ENCODE measurements at regions not wholly inside any gene's neighbourhood (a gene's known extent, or its start where the extent isn't known, plus 50 kb on each side); places are given as distances from the start of the nearest gene placed in this dataset.
"Not testable (repeated sequence)": the region's sequence is repeated elsewhere in the genome, so short reads cannot be mapped to it uniquely, and the experiment has no call there.

DNA sequence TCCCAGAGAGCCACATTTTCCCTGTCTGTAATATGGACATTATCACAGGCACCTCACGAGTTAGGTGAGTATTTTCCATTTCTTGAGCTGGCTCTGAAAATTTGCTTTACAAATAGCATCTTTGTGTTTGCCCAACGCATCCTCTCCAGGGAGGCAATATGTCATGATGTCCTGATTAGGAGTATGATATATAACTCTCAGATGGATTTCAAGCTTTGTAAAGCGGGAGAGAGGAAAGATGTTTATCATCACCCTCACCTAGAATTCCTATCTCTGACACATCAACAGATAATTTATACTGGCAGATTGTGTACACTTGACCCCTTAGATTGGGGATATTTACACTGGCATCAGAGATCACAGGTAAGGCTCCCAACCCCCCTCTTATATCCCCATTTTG, 730.7 kb upstream of the RGS18 start:
- Mint-ChIP-seq H3K36me3 (no peaks in the 10 kb centered on the region), H3K9me3 (ENCODE audit: low read depth) (peaks cover 2% of the 10 kb centered on the region), H3K27ac (no peak overlapping the region), H3K4me3 (no peak overlapping the region), H3K4me1 (no peaks in the 10 kb centered on the region), H3K27me3 (no peaks in the 10 kb centered on the region)
- ATAC-seq (no peak), DNase-seq (no peak)
- CTCF ChIA-PET = no interaction called here

DNA sequence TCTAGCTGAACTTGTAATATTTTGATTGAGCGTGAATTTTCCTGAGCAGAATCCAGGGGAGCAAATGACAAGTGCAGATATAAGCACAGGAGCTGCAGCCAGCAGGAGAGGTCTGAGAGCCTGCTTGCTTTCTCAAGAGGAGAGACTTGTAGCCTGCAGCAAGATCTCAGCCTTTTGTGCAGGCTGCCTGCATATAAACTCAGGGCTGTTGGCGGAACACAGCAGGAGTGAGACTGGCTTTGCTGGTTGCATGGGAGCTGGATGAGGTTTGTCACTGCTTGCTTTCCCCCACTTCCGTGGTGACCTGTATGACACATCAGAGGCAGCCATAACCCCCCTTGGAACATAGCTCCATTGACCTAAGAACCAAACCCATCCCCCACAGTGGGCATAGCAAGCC, 725.4 kb upstream of the RGS18 start:
- DNase-seq (no peak), ATAC-seq (no peak)
- no peaks in the 10 kb centered on the region for H3K4me1 Mint-ChIP-seq
- H3K27ac Mint-ChIP-seq = no peak overlapping the region
- no peak overlapping the region for H3K4me3 Mint-ChIP-seq
- CTCF ChIA-PET = no interaction called here
- H3K9me3 Mint-ChIP-seq (ENCODE audit: low read depth) = peaks cover 8% of the 10 kb centered on the region
- no peaks in the 10 kb centered on the region for H3K36me3 Mint-ChIP-seq
- H3K27me3 Mint-ChIP-seq = no peaks in the 10 kb centered on the region

DNA sequence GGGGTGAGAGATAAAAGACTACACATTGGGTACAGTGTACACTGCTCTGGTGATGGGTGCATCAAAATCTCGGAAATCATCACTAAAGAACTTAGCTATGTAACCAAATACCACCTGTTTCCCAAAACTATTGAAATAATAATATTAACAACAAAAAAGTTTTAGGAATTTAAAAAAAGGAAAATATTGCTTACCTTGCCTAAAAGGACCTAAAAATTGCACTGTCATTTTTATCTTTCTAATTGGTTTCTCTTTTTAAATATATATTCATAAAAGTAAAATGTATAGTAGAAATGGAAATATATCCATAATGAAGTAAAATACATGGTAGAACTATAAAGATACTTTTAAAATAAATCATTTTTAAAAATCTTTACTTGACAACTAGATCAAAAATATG, 719.3 kb upstream of the RGS18 start:
- H3K9me3 Mint-ChIP-seq (ENCODE audit: low read depth) = peaks cover 4% of the 10 kb centered on the region

DNA sequence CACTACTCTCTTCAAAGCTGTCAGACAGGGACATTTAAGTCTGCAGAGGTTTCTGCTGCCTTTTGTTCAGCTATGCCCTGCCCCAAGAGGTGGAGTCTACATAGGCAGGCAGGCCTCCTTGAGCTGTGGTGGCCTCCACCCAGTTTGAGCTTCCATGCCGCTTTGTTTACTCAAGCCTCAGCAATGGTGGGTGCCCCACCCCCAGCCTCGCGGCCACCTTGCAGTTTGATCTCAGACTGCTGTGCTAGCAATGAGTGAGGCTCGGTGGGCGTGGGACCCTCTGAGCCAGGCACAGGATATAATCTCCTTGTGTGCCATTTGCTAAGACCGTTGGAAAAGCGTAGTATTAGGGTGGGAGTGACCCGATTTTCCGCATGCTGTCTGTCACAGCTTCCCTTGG, 710.0 kb upstream of the RGS18 start:
- not testable (repeated sequence) for ATAC-seq

More for the DNA sequence above, 719.3 kb upstream of the RGS18 start:
- H3K36me3 Mint-ChIP-seq = no peaks in the 10 kb centered on the region
- H3K4me3 Mint-ChIP-seq = no peak overlapping the region
- H3K27ac Mint-ChIP-seq = no peak overlapping the region
- CTCF ChIA-PET = no interaction called here
- H3K4me1 Mint-ChIP-seq = no peaks in the 10 kb centered on the region
- ATAC-seq = no peak
- no peaks in the 10 kb centered on the region for H3K27me3 Mint-ChIP-seq
- no peak for DNase-seq

DNA sequence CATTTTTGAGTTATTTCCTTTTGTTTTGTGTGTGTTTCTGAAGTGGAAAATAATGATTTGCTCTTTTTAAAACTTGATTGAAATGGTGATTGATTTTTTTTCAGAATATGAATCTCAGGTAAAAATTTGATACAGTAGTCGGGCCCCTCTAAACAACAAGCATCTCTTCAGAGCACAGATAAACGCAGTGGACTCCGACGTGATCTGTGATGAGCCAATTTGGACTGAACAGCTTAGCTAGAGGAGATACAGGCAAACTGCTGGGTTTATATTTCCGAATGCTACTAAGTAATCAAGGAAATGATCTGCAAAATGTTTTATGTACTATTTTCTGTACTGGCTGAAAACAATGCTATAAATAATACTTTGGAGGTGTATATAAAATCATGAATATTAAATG, 705.7 kb upstream of the RGS18 start:
- ATAC-seq = no peak
- Mint-ChIP-seq H3K4me1 (no peaks in the 10 kb centered on the region), H3K27ac (no peak overlapping the region), H3K4me3 (no peak overlapping the region), H3K36me3 (no peaks in the 10 kb centered on the region), H3K9me3 (ENCODE audit: low read depth) (peaks cover 6% of the 10 kb centered on the region), H3K27me3 (no peaks in the 10 kb centered on the region)
- CTCF ChIA-PET = no interaction called here
- DNase-seq = no peak

More for the DNA sequence above, 710.0 kb upstream of the RGS18 start:
- H3K27me3 Mint-ChIP-seq; H3K4me3 Mint-ChIP-seq; H3K36me3 Mint-ChIP-seq; H3K4me1 Mint-ChIP-seq; CTCF ChIA-PET; H3K27ac Mint-ChIP-seq; H3K9me3 Mint-ChIP-seq (ENCODE audit: low read depth); DNase-seq: not testable (repeated sequence)

DNA sequence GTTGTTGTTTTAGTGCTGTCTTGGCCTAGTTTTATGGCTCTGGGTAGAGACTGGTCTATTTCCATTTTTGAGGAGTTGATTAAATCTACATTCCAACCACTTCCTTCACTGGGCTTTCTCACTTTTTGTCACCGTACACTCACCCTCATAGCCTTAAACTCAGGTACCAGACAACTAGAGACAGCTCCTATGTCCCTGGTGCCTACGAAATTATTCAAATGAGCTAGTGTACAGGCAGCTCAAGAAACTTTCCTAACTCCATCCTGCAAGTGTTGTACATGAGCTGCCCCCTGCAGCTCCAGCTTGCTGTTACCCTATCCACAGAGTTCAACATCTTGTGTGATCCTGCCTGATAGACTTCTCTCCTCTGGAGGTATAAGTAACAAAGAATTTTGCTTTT, 704.8 kb upstream of the RGS18 start:
- no peaks in the 10 kb centered on the region for H3K27me3 Mint-ChIP-seq
- no peaks in the 10 kb centered on the region for H3K36me3 Mint-ChIP-seq
- no peak overlapping the region for H3K4me3 Mint-ChIP-seq
- CTCF ChIA-PET = no interaction called here
- peaks cover 6% of the 10 kb centered on the region for H3K9me3 Mint-ChIP-seq (ENCODE audit: low read depth)
- H3K27ac Mint-ChIP-seq = no peak overlapping the region
- ATAC-seq (no peak), DNase-seq (no peak)
- H3K4me1 Mint-ChIP-seq = no peaks in the 10 kb centered on the region

DNA sequence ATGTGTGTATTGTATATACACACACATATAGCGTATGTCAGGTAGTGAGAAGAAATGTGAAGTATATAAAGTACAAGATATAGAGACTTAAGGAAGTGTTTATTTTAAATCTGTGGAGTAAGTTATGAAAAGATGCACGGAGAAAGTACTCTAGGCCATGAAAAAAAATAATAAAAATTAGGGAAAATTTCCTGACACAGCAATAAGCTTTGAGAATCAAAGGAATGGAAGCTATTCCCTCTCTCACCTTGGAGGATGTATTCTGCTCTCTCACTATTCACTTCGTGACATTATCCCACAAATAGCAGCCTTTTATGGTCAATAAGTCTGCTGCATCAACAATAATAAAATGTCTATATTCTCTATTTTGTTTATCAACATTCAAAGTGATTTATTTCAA, 700.4 kb upstream of the RGS18 start:
- ATAC-seq (no peak), DNase-seq (no peak)
- Mint-ChIP-seq H3K4me1 (no peaks in the 10 kb centered on the region), H3K36me3 (no peaks in the 10 kb centered on the region), H3K27ac (no peak overlapping the region), H3K9me3 (ENCODE audit: low read depth) (peaks cover 4% of the 10 kb centered on the region), H3K4me3 (no peak overlapping the region), H3K27me3 (no peaks in the 10 kb centered on the region)
- CTCF ChIA-PET = no interaction called here

DNA sequence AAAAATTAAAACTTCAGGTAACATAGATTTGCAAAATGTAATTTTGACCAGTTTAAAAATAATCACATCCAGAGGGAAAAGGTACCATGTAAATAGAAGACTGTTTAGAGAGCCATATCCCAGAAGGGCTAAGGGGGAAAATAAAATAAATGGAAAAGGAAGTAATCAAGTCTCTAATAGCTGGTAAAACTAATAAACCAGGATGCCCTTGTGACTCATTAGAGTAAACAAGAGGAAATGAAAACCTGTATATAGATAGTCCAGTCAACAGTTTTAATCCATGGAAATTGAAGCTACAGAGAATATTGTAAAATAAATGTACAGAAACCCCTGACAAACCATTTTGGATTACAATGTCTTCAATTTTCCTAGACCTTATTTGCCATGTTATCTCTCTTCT, 698.0 kb upstream of the RGS18 start:
- ATAC-seq (no peak), DNase-seq (no peak)
- no peak overlapping the region for H3K4me3 Mint-ChIP-seq
- H3K27ac Mint-ChIP-seq = no peak overlapping the region
- no peaks in the 10 kb centered on the region for H3K4me1 Mint-ChIP-seq
- no peaks in the 10 kb centered on the region for H3K36me3 Mint-ChIP-seq
- no peaks in the 10 kb centered on the region for H3K27me3 Mint-ChIP-seq
- peaks cover 11% of the 10 kb centered on the region for H3K9me3 Mint-ChIP-seq (ENCODE audit: low read depth)
- CTCF ChIA-PET = no interaction called here

DNA sequence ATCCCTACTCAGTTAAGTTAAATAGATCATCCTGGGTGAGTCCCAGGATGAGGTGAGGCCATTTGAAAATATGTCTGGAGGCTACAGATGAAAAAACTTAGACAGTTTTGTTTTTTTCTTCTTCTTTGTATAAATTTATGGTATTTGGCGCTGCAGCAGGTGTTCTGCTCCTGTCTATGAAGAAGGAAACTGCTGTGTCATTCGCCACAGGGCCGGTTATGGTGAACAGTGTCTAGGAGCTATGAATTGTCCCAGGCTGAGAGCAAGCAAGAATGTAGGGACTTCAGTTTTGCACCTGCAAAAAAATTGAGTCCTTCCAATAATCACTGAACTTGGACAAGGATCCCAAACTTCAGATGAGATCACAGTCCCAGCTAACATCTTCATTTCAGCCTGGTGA, 674.3 kb upstream of the RGS18 start:
- Mint-ChIP-seq H3K9me3 (ENCODE audit: low read depth) (peaks cover 4% of the 10 kb centered on the region), H3K4me3 (no peak overlapping the region), H3K27ac (no peak overlapping the region), H3K27me3 (no peaks in the 10 kb centered on the region), H3K4me1 (no peaks in the 10 kb centered on the region), H3K36me3 (no peaks in the 10 kb centered on the region)
- ATAC-seq = no peak
- DNase-seq = no peak
- CTCF ChIA-PET = no interaction called here

DNA sequence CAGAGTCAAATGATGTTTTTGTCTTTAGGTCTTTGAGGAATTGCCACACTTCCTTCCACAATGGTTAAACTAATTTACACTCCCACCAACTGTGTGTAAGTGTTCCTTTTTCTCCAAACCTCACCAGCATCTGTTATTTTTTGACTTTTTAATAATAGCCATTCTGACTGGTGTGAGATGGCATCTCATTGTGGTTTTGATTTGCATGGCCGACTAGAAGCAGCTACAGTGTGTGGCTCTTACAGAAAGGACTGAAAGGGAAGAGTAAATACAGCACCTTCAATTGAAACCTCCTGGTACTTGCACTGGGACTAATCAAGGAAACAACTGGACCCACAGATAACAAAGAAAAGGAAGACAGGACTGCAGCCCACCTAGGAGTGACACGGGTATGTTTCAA, 668.0 kb upstream of the RGS18 start:
- peaks cover 4% of the 10 kb centered on the region for H3K9me3 Mint-ChIP-seq (ENCODE audit: low read depth)
- no peak for ATAC-seq
- H3K27me3 Mint-ChIP-seq = no peaks in the 10 kb centered on the region
- H3K4me3 Mint-ChIP-seq = no peak overlapping the region
- H3K27ac Mint-ChIP-seq = no peak overlapping the region
- no peaks in the 10 kb centered on the region for H3K4me1 Mint-ChIP-seq
- CTCF ChIA-PET = no interaction called here
- no peak for DNase-seq
- no peaks in the 10 kb centered on the region for H3K36me3 Mint-ChIP-seq

DNA sequence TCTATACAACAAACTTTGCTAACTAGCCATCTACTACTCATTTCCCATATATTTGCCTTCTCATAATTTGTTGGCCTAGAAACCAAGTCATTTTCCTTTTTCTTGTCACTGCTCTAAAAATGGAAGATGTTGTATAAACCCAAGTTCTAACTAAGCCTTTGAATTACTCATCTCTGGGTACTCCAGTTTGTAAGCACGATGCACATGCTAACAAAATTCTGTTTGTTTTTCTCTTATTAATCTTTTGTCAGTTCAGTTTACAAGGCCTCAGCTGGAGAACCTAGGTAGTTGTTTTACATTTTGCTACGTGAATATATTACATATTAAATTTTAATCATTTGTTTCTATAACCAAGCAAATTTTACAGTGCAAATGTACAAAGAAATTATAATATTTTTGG, 663.2 kb upstream of the RGS18 start:
- Mint-ChIP-seq H3K9me3 (ENCODE audit: low read depth) (peaks cover 3% of the 10 kb centered on the region), H3K27me3 (no peaks in the 10 kb centered on the region), H3K4me3 (no peak overlapping the region), H3K4me1 (no peaks in the 10 kb centered on the region), H3K36me3 (no peaks in the 10 kb centered on the region), H3K27ac (no peak overlapping the region)
- CTCF ChIA-PET = no interaction called here
- ATAC-seq = no peak
- DNase-seq = no peak

DNA sequence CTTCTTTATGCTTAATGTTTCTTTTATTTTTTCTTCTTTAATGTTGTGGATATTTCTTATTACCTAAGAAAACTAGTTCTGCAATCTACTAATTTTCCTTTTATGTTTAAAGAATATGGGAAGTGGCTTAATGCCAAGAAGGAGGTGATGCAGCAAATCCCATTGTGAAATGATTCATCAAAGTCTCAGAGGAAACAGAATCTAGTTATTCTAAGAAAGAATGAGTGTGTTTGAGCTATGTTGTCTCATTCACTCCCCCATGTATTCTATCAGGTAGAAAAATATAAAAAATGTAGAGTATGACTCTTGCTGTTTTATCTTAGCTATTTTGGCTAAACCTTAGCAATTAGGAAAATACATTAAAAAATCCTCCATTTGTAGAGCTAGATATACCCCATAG, 659.9 kb upstream of the RGS18 start:
- Mint-ChIP-seq H3K27ac (no peak overlapping the region), H3K4me1 (no peaks in the 10 kb centered on the region), H3K27me3 (no peaks in the 10 kb centered on the region), H3K36me3 (no peaks in the 10 kb centered on the region), H3K9me3 (ENCODE audit: low read depth) (peaks cover 3% of the 10 kb centered on the region), H3K4me3 (no peak overlapping the region)
- ATAC-seq (no peak), DNase-seq (no peak)
- CTCF ChIA-PET = no interaction called here

DNA sequence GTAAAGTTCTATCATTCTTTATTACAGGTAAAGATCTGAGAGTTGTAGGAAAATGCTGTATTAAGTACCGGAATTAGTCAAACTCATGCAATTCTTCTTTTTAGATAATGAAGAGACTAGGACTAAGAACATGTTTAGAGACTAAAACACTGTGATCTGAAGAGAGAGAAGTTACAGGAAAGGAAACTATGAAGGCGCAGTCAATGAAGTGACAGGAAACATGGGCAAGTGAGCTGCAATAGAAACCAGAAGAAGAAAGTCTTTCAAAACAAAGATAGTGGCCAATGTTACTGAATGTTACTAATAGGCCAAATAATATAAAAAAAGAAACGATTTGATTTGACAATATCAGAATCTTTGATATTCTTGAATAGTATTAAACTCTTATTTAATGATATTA, 659.4 kb upstream of the RGS18 start:
- no peak overlapping the region for H3K27ac Mint-ChIP-seq
- H3K4me1 Mint-ChIP-seq = no peaks in the 10 kb centered on the region
- no peaks in the 10 kb centered on the region for H3K36me3 Mint-ChIP-seq
- no peak for DNase-seq
- CTCF ChIA-PET = no interaction called here
- no peaks in the 10 kb centered on the region for H3K27me3 Mint-ChIP-seq
- H3K9me3 Mint-ChIP-seq (ENCODE audit: low read depth) = peaks cover 3% of the 10 kb centered on the region
- no peak overlapping the region for H3K4me3 Mint-ChIP-seq
- ATAC-seq = no peak

DNA sequence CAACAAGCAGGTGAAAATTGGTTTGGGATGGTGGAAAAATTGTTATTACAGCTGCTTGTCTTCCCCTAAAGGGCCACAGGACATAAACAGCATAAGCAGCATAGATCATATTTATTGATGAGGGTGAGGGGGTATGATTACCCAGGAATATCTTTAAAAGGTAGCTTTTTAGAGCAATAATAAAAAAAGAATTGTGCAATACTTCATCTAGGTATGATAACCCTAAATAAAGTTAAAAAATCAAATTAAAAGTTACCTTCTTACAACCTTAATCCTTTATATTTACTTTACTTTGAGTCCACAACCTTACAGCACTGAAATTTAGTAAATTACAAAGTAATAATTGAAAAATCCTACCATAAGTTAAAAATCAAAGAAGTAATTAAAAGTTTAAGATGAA, 653.3 kb upstream of the RGS18 start:
- peaks cover 2% of the 10 kb centered on the region for H3K9me3 Mint-ChIP-seq (ENCODE audit: low read depth)
- CTCF ChIA-PET = no interaction called here

DNA sequence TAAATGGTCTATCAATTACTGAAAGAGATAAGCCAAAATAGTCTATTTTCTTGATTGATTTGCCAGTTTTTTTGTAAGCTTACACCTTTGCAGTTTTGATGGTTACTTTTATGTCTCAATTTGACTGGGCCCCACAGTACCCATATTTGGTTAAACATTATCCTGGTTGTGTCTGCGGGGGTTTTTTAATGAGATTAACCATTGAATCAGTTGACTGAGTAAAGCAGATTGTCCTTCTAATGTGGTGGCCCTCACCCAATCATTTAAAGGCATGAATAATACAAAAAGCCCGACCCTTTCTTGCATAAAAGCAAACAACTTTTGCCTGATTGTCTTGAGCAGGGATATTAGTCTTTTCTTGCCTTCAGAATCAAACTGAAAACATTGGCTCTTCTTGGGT, 650.0 kb upstream of the RGS18 start:
- no peak overlapping the region for H3K27ac Mint-ChIP-seq
- CTCF ChIA-PET = no interaction called here
- peaks cover 1% of the 10 kb centered on the region for H3K36me3 Mint-ChIP-seq
- H3K4me3 Mint-ChIP-seq = no peak overlapping the region
- H3K27me3 Mint-ChIP-seq = no peaks in the 10 kb centered on the region
- peaks cover 8% of the 10 kb centered on the region for H3K9me3 Mint-ChIP-seq (ENCODE audit: low read depth)
- DNase-seq = no peak
- no peak for ATAC-seq
- H3K4me1 Mint-ChIP-seq = no peaks in the 10 kb centered on the region

More for the DNA sequence above, 653.3 kb upstream of the RGS18 start:
- DNase-seq (no peak), ATAC-seq (no peak)
- Mint-ChIP-seq H3K4me1 (no peaks in the 10 kb centered on the region), H3K27me3 (no peaks in the 10 kb centered on the region), H3K4me3 (no peak overlapping the region), H3K36me3 (no peaks in the 10 kb centered on the region), H3K27ac (no peak overlapping the region)

Measured in activated CD8-positive, alpha-beta memory T cell treated with anti-CD3 and anti-CD28 coated beads, Interleukin-2, amount 10 ng/mL, durations not matched to agents 7 days and 5 days (primary cell).